ENCODE measurements at regions not wholly inside any gene's neighbourhood (a gene's known extent, or its start where the extent isn't known, plus 50 kb on each side); places are given as distances from the start of the nearest gene placed in this dataset.

DNA sequence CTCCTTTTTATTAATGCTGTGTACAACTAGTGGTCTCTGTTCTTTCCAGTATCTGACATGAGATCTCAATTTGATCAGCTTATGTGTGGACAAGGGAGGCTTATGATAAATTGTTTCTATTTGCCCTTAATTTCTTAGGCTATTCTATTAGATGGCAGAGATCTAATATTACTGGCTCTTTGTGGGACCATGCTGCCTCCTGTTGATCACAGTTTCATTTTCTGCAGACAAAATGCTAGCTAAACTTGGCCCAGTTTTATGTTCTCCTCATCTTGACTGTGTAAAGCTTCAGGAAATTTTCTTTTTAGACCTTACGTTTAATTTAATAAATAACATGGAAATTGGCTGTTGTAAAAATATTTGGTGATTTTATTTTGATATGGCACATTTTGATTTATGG lies 627.1 kb upstream of the AADAT start:
- H3K4me1 Mint-ChIP-seq, result no peaks in the 10 kb centered on the region
- peaks cover 15% of the 10 kb centered on the region for H3K36me3 Mint-ChIP-seq (ENCODE audit: low read depth)
- no peak overlapping the region for H2AFZ ChIP-seq
- H4K20me1 ChIP-seq (replicated peaks; ENCODE audit: insufficient read depth), result no peaks in the 10 kb centered on the region
- no peak overlapping the region for H3K4me3 Mint-ChIP-seq
- no peak overlapping the region for H3K27ac ChIP-seq (ENCODE audit: low read depth)
- peaks cover 8% of the 10 kb centered on the region; the same call in 1 of the 2 replicates for H3K9me2 ChIP-seq (ENCODE audit: insufficient read depth)
- no peak overlapping the region for H3K27ac Mint-ChIP-seq
- no peaks in the 10 kb centered on the region for H3K27me3 Mint-ChIP-seq (ENCODE audit: insufficient read depth, low read depth, poor library complexity)
- H3K27me3 ChIP-seq (ENCODE audit: insufficient read depth), result no peaks in the 10 kb centered on the region
- H3K79me2 ChIP-seq (replicated peaks; ENCODE audit: insufficient read depth), result no peaks in the 10 kb centered on the region
- no peak overlapping the region for H3K4me2 ChIP-seq
- ATAC-seq (no peak), DNase-seq (ENCODE audit: low spot score) (no peak)
- peak; percentile 31 to 56; a peak in 3 of 4 replicates for TF ChIP-seq CTCF (conservative IDR thresholded peaks at IDR 0.05; ENCODE audit: low read depth in 2 of 2)
- TF ChIP-seq STAT1 (IDR thresholded peaks at IDR 0.05; ENCODE audit: unreplicated experiment), result no peak
- no peak for TF ChIP-seq EZH2phosphoT487 (IDR thresholded peaks at IDR 0.05; ENCODE audit: unreplicated experiment)
- TF ChIP-seq EZH2 (IDR thresholded peaks at IDR 0.05; ENCODE audit: low read depth, unreplicated experiment), result no peak
- no peak overlapping the region for H3K4me3 ChIP-seq
- H3K4me1 ChIP-seq (ENCODE audit: insufficient read depth), result 0 out of 2 replicates have a peak, but pooled peaks cover 6% of the 10 kb centered on the region
- H3F3A ChIP-seq (replicated peaks; ENCODE audit: low read depth), result no peaks in the 10 kb centered on the region
- H3K36me3 ChIP-seq (ENCODE audit: insufficient read depth), result no peaks in the 10 kb centered on the region
- H3K9me3 Mint-ChIP-seq, result peaks cover 10% of the 10 kb centered on the region

DNA sequence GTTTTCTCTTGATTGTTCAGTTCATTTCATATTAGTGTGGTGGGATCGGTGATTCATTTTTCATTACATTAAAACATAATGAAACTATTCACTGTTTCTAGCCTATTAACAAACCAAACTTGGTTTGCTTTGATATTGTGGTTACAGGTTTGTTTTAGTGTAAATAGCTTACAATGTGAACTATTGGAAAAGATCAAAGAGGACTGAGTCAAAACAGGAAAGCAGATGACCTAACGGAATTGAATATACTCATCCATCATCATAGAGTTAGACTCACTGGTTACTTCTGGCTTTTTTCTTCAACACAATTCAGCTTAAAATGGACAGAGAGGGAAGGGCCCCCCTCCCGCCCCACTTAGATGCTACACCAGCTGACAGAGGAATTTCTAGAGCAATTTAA lies 616.2 kb upstream of the AADAT start:
- Histone ChIP-seq H3K27ac (ENCODE audit: low read depth) (no peak overlapping the region), H3K4me2 (no peak overlapping the region), H2AFZ (no peak overlapping the region), H3K36me3 (ENCODE audit: insufficient read depth) (no peaks in the 10 kb centered on the region), H3F3A (replicated peaks; ENCODE audit: low read depth) (no peaks in the 10 kb centered on the region), H3K4me1 (ENCODE audit: insufficient read depth) (no peaks in the 10 kb centered on the region), H3K27me3 (ENCODE audit: insufficient read depth) (no peaks in the 10 kb centered on the region), H3K4me3 (no peak overlapping the region), H4K20me1 (replicated peaks; ENCODE audit: insufficient read depth) (no peaks in the 10 kb centered on the region), H3K9me2 (ENCODE audit: insufficient read depth) (no peaks in the 10 kb centered on the region), H3K79me2 (replicated peaks; ENCODE audit: insufficient read depth) (no peaks in the 10 kb centered on the region)
- ATAC-seq (no peak), DNase-seq (ENCODE audit: low spot score) (no peak)
- Mint-ChIP-seq H3K36me3 (ENCODE audit: low read depth) (no peaks in the 10 kb centered on the region), H3K4me3 (no peak overlapping the region), H3K27ac (no peak overlapping the region), H3K27me3 (ENCODE audit: insufficient read depth, low read depth, poor library complexity) (no peaks in the 10 kb centered on the region), H3K4me1 (no peaks in the 10 kb centered on the region; the same call in 2 of the 3 replicates), H3K9me3 (no peaks in the 10 kb centered on the region)
- TF ChIP-seq REST (IDR thresholded peaks at IDR 0.05; ENCODE audit: unreplicated experiment) (no peak), NANOG (IDR thresholded peaks at IDR 0.05; ENCODE audit: borderline replicate concordance) (no peak), STAT1 (IDR thresholded peaks at IDR 0.05; ENCODE audit: unreplicated experiment) (no peak), ZNF114 (CRISPR knock-in tag; IDR thresholded peaks at IDR 0.05) (no peak), EZH2 (IDR thresholded peaks at IDR 0.05; ENCODE audit: low read depth, unreplicated experiment) (no peak), CREB1 (CRISPR knock-in tag; IDR thresholded peaks at IDR 0.05; ENCODE audit: low read depth) (no peak)
- TF ChIP-seq, protein P1, sequence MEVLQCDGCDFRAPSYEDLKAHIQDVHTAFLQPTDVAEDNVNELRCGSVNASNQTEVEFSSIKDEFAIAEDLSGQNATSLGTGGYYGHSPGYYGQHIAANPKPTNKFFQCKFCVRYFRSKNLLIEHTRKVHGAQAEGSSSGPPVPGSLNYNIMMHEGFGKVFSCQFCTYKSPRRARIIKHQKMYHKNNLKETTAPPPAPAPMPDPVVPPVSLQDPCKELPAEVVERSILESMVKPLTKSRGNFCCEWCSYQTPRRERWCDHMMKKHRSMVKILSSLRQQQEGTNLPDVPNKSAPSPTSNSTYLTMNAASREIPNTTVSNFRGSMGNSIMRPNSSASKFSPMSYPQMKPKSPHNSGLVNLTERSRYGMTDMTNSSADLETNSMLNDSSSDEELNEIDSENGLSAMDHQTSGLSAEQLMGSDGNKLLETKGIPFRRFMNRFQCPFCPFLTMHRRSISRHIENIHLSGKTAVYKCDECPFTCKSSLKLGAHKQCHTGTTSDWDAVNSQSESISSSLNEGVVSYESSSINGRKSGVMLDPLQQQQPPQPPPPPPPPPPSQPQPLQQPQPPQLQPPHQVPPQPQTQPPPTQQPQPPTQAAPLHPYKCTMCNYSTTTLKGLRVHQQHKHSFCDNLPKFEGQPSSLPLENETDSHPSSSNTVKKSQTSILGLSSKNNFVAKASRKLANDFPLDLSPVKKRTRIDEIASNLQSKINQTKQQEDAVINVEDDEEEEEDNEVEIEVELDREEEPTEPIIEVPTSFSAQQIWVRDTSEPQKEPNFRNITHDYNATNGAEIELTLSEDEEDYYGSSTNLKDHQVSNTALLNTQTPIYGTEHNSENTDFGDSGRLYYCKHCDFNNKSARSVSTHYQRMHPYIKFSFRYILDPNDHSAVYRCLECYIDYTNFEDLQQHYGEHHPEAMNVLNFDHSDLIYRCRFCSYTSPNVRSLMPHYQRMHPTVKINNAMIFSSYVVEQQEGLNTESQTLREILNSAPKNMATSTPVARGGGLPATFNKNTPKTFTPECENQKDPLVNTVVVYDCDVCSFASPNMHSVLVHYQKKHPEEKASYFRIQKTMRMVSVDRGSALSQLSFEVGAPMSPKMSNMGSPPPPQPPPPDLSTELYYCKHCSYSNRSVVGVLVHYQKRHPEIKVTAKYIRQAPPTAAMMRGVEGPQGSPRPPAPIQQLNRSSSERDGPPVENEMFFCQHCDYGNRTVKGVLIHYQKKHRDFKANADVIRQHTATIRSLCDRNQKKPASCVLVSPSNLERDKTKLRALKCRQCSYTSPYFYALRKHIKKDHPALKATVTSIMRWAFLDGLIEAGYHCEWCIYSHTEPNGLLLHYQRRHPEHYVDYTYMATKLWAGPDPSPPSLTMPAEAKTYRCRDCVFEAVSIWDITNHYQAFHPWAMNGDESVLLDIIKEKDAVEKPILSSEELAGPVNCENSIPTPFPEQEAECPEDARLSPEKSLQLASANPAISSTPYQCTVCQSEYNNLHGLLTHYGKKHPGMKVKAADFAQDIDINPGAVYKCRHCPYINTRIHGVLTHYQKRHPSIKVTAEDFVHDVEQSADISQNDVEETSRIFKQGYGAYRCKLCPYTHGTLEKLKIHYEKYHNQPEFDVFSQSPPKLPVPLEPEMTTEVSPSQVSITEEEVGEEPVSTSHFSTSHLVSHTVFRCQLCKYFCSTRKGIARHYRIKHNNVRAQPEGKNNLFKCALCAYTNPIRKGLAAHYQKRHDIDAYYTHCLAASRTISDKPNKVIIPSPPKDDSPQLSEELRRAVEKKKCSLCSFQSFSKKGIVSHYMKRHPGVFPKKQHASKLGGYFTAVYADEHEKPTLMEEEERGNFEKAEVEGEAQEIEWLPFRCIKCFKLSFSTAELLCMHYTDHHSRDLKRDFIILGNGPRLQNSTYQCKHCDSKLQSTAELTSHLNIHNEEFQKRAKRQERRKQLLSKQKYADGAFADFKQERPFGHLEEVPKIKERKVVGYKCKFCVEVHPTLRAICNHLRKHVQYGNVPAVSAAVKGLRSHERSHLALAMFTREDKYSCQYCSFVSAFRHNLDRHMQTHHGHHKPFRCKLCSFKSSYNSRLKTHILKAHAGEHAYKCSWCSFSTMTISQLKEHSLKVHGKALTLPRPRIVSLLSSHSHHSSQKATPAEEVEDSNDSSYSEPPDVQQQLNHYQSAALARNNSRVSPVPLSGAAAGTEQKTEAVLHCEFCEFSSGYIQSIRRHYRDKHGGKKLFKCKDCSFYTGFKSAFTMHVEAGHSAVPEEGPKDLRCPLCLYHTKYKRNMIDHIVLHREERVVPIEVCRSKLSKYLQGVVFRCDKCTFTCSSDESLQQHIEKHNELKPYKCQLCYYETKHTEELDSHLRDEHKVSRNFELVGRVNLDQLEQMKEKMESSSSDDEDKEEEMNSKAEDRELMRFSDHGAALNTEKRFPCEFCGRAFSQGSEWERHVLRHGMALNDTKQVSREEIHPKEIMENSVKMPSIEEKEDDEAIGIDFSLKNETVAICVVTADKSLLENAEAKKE (CRISPR knock-in tag; IDR thresholded peaks at IDR 0.05), result no peak

Measured in GM23338 (cell line).